HEK293T (cell line): ENCODE measurements at regions not wholly inside any gene's neighbourhood (a gene's known extent, or its start where the extent isn't known, plus 50 kb on each side); places are given as distances from the start of the nearest gene placed in this dataset.
"Not testable (repeated sequence)": the region's sequence is repeated elsewhere in the genome, so short reads cannot be mapped to it uniquely, and the experiment has no call there.

Experiments
- CTCF ChIA-PET: fragments of 350-600 bp; formaldehyde crosslinking; extraction: SDS; loops from one replicate; lab custom pipeline; 2021; ENCODE audit warnings: antibody characterized with exemption, inconsistent platforms; lab: Yijun Ruan, JAX
- POLR2A ChIA-PET: fragments of 350-600 bp; formaldehyde crosslinking; extraction: SDS; loops from one replicate; lab custom pipeline; 2020; ENCODE audit warnings: antibody characterized with exemption, inconsistent platforms; lab: Yijun Ruan, JAX
- DNase-seq: peaks from one replicate; pipeline ENCODE4 v3.0.0; 2012; ENCODE audit warnings: mixed read lengths; ENCODE audit errors: extremely low spot score
- ARNT ChIP-seq: fragments of 450-650 bp; IDR thresholded peaks from 2 replicates; pipeline ENCODE4 v1.6.1; 2017; ENCODE audit warnings: mild to moderate bottlenecking
- BHLHE40 ChIP-seq: fragments of 450-650 bp; IDR thresholded peaks from 2 replicates; pipeline ENCODE4 v1.6.1; 2016; ENCODE audit warnings: mild to moderate bottlenecking, moderate library complexity, borderline replicate concordance
- CTBP1 ChIP-seq: fragments of 450-650 bp; IDR thresholded peaks from 2 replicates; pipeline ENCODE4 v1.6.1; 2016; ENCODE audit warnings: borderline replicate concordance
- ELF4 ChIP-seq: fragments of 450-650 bp; IDR thresholded peaks from 2 replicates; pipeline ENCODE4 v1.6.1; 2017; ENCODE audit warnings: antibody characterized with exemption
- FOXA1 ChIP-seq: fragments of 450-650 bp; IDR thresholded peaks from 2 replicates; pipeline ENCODE4 v1.6.1; 2016; ENCODE audit warnings: mild to moderate bottlenecking
- FOXK2 ChIP-seq: fragments of 450-650 bp; IDR thresholded peaks from 2 replicates; pipeline ENCODE4 v1.6.1; 2016; ENCODE audit warnings: mild to moderate bottlenecking
- FOXM1 ChIP-seq: fragments of 450-650 bp; IDR thresholded peaks from 2 replicates; pipeline ENCODE4 v1.6.1; 2017; ENCODE audit warnings: mild to moderate bottlenecking, borderline replicate concordance
- HDGF ChIP-seq: fragments of 450-650 bp; IDR thresholded peaks from 2 replicates; pipeline ENCODE4 v1.6.1; 2017; ENCODE audit warnings: antibody characterized with exemption, borderline replicate concordance
- L3MBTL2 ChIP-seq: fragments of 450-650 bp; conservative IDR thresholded peaks from 2 replicates; pipeline ENCODE4 v1.6.1; 2016; ENCODE audit warnings: mild to moderate bottlenecking
- LEF1 ChIP-seq: fragments of 450-650 bp; IDR thresholded peaks from 2 replicates; pipeline ENCODE4 v1.6.1; 2017; ENCODE audit warnings: mild to moderate bottlenecking, borderline replicate concordance
- NFRKB ChIP-seq: fragments of 450-650 bp; IDR thresholded peaks from 2 replicates; pipeline ENCODE4 v1.6.1; 2016; ENCODE audit warnings: mild to moderate bottlenecking, moderate library complexity
- PKNOX1 ChIP-seq: fragments of 450-650 bp; IDR thresholded peaks from 2 replicates; pipeline ENCODE4 v1.6.1; 2016
- SP1 ChIP-seq: fragments of 450-650 bp; IDR thresholded peaks from 2 replicates; pipeline ENCODE4 v1.6.1; 2017
- SUZ12 ChIP-seq: fragments of 450-650 bp; IDR thresholded peaks from 2 replicates; pipeline ENCODE4 v1.6.1; 2016; ENCODE audit warnings: mild to moderate bottlenecking
- TARDBP ChIP-seq: fragments of 450-650 bp; IDR thresholded peaks from 2 replicates; pipeline ENCODE4 v1.6.1; 2016
- ZNF384 ChIP-seq: fragments of 450-650 bp; IDR thresholded peaks from 2 replicates; pipeline ENCODE4 v1.6.1; 2016

GRCh38 chr7:66505531-66506451, 122.9 kb upstream of the KCTD7 start:
- TF ChIP-seq FOXK2 (no peak), FOXM1 (no peak), NFRKB (no peak), ZNF384 (no peak), TARDBP (no peak), L3MBTL2 (no peak), BHLHE40 (no peak), FOXA1 (no peak), CTBP1 (no peak), SP1 (no peak), LEF1 (no peak), SUZ12 (no peak), HDGF (no peak), ARNT (no peak), ELF4 (no peak), PKNOX1 (no peak)
- CTCF ChIA-PET = no interaction called here
- DNase-seq = no peak
- POLR2A ChIA-PET = interaction anchor here (0.7 kb wide), 1 partner anchor 12 kb away, joined by 3 read pairs; no protein-coding TSS in a partner anchor

- CTCF ChIA-PET, DNase-seq: not testable (repeated sequence)
- POLR2A ChIA-PET = interaction anchor here (1.1 kb wide), 1 partner anchor 13 kb away, joined by 4 read pairs; no protein-coding TSS in a partner anchor
These were observed 122.0 kb upstream of the KCTD7 start for GRCh38 chr7:66506703-66507102.

DNA sequence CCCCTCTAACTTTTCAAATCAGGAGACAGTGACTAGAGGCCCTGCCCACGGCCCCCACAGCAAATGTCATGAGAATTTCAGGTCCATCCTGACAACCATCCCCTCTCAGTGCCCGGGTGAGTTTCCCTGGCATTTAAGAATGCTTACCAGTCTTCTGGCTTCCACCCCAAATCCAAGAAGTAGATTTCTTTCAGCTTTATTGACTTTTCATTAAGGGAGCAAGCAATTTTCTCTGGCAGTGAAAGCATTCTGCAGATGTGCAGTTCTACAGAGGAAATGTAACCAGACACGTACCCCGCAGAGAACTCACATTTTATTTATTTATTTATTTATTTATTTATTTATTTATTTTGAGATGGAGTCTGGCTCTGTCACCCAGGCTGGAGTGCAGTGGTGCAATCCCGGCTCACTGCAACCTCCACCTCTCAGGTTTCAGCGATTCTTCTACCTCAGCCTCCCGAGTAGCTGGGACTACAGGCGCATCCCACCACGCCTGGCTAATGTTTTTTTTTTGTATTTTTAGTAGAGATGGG, 120.9 kb upstream of the KCTD7 start:
- CTCF ChIA-PET = no interaction called here
- DNase-seq = no peak
- POLR2A ChIA-PET = interaction anchor here (1.1 kb wide), 1 partner anchor 14 kb away, joined by 4 read pairs; no protein-coding TSS in a partner anchor
- TF ChIP-seq TARDBP (no peak), ARNT (no peak), PKNOX1 (no peak), NFRKB (no peak), ZNF384 (no peak), CTBP1 (no peak), ELF4 (no peak), SUZ12 (no peak), LEF1 (no peak), FOXK2 (no peak), BHLHE40 (no peak), FOXM1 (no peak), L3MBTL2 (no peak), SP1 (no peak)

DNA sequence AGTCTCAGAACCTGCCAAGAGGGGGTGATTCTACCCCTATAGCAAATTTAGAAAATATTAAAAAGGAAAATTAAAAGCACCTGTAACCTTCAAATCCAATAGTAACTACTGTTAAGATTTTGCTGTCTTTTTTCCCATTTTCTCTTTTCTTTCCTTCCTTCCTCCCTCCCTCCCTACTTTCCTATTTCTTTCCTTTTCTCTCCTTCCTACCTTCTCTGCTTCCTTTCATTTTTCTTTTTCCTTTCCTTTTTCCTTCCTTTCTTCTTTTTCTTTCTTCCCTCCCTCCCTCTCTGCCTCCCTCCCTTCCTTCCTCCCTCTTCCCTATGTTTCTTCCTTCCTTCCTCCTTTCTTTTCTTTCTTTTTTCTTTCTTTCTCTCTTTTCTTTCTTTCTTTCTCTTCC, 120.2 kb upstream of the KCTD7 start:
- CTCF ChIA-PET = no interaction called here
- no peak for DNase-seq
- POLR2A ChIA-PET = interaction anchor here (1.0 kb wide), 1 partner anchor 9 kb away, joined by 3 read pairs; no protein-coding TSS in a partner anchor
- no peak for TF ChIP-seq ZNF384
- no peak for TF ChIP-seq PKNOX1
- no peak for TF ChIP-seq FOXA1
- TF ChIP-seq TARDBP = no peak
- no peak for TF ChIP-seq BHLHE40
- TF ChIP-seq LEF1 = no peak
- TF ChIP-seq L3MBTL2 = no peak
- TF ChIP-seq CTBP1 = no peak
- no peak for TF ChIP-seq ARNT
- TF ChIP-seq SP1 = no peak

DNA sequence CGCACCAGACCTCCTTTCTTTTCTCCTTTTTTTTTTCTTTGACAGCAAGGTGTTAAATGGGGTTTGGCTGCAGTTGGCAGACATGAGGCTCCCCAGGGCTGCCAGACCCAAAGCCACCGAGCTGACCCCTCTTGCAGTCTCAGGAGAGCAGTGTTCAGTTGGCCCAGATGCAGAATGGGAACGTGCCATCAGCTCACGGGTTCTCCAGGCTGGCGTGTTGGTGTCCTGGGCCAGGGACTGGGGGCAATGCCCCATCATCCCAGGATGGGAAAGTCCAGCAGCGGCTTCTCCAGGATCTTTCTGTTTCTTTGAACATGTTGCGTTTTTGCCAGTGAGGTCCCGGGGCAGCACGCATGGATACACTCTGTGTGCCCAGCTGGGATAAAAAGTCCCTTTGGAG, 114.6 kb upstream of the KCTD7 start:
- TF ChIP-seq L3MBTL2 = no peak
- TF ChIP-seq FOXM1 = no peak
- no peak for TF ChIP-seq LEF1
- no peak for TF ChIP-seq SUZ12
- ChIA-PET POLR2A (no interaction called here), CTCF (no interaction called here)
- DNase-seq = no peak
